ENCODE measurements at regions not wholly inside any gene's neighbourhood (a gene's known extent, or its start where the extent isn't known, plus 50 kb on each side); places are given as distances from the start of the nearest gene placed in this dataset.

DNA sequence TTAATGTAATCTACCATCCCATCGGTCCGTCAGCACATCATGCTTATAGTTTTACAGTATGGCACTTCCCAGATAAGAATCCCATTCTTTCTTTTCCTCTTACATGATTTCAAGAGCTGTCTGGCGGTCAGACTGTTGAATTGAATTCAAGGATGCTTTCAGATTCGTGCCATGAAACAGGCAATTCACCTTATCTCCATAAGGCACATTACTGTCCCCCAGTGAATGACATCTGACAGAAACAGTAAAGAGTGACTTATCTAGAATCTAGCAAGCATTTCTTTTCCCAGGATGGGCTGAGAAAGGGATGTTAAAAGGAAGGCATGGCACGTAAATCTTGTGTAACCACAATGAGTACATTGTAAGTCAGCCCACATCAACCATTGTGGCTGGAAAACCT is 61.1 kb upstream of the SEM1 start:
- TF ChIP-seq, protein P1, sequence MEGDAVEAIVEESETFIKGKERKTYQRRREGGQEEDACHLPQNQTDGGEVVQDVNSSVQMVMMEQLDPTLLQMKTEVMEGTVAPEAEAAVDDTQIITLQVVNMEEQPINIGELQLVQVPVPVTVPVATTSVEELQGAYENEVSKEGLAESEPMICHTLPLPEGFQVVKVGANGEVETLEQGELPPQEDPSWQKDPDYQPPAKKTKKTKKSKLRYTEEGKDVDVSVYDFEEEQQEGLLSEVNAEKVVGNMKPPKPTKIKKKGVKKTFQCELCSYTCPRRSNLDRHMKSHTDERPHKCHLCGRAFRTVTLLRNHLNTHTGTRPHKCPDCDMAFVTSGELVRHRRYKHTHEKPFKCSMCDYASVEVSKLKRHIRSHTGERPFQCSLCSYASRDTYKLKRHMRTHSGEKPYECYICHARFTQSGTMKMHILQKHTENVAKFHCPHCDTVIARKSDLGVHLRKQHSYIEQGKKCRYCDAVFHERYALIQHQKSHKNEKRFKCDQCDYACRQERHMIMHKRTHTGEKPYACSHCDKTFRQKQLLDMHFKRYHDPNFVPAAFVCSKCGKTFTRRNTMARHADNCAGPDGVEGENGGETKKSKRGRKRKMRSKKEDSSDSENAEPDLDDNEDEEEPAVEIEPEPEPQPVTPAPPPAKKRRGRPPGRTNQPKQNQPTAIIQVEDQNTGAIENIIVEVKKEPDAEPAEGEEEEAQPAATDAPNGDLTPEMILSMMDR (IDR thresholded peaks at IDR 0.05; ENCODE audit: insufficient read depth, low read length): no peak
- TF ChIP-seq, protein P2, sequence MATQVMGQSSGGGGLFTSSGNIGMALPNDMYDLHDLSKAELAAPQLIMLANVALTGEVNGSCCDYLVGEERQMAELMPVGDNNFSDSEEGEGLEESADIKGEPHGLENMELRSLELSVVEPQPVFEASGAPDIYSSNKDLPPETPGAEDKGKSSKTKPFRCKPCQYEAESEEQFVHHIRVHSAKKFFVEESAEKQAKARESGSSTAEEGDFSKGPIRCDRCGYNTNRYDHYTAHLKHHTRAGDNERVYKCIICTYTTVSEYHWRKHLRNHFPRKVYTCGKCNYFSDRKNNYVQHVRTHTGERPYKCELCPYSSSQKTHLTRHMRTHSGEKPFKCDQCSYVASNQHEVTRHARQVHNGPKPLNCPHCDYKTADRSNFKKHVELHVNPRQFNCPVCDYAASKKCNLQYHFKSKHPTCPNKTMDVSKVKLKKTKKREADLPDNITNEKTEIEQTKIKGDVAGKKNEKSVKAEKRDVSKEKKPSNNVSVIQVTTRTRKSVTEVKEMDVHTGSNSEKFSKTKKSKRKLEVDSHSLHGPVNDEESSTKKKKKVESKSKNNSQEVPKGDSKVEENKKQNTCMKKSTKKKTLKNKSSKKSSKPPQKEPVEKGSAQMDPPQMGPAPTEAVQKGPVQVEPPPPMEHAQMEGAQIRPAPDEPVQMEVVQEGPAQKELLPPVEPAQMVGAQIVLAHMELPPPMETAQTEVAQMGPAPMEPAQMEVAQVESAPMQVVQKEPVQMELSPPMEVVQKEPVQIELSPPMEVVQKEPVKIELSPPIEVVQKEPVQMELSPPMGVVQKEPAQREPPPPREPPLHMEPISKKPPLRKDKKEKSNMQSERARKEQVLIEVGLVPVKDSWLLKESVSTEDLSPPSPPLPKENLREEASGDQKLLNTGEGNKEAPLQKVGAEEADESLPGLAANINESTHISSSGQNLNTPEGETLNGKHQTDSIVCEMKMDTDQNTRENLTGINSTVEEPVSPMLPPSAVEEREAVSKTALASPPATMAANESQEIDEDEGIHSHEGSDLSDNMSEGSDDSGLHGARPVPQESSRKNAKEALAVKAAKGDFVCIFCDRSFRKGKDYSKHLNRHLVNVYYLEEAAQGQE (IDR thresholded peaks at IDR 0.05; ENCODE audit: insufficient replicate concordance, low read depth): no peak

Measured in HL-60 (cell line).